AG04449 (cell line): ENCODE measurements at regions not wholly inside any gene's neighbourhood (a gene's known extent, or its start where the extent isn't known, plus 50 kb on each side); places are given as distances from the start of the nearest gene placed in this dataset.

Source experiments
- CTCF ChIA-PET: fragments of 350-600 bp; formaldehyde crosslinking; extraction: SDS; loops from one replicate; lab custom pipeline; 2021; ENCODE audit warnings: antibody characterized with exemption; lab: Yijun Ruan, JAX
- POLR2A ChIA-PET: fragments of 400-600, 350-600 bp; formaldehyde crosslinking; extraction: SDS; loops from one replicate; lab custom pipeline; 2020; ENCODE audit warnings: antibody characterized with exemption, inconsistent platforms; lab: Yijun Ruan, JAX
- DNase-seq: peaks from one replicate; pipeline ENCODE4 v3.0.0-alpha.2; 2010; ENCODE audit warnings: low read depth, low spot score
- H3K4me3 ChIP-seq: 2 replicates; pipeline ENCODE4 v1.5.1; 2011; ENCODE audit warnings: low read depth, mild to moderate bottlenecking, control low read depth, low read length
- CTCF ChIP-seq: IDR thresholded peaks from one replicate; pipeline ENCODE4 v1.5.1; 2011; ENCODE audit warnings: mild to moderate bottlenecking, moderate library complexity, low read length, control low read depth, inconsistent platforms; ENCODE audit not compliant: insufficient read depth; ENCODE audit errors: missing control alignments

GRCh38 chr13:106332621-106333020 lies 202.8 kb downstream of the EFNB2 start:
- DNase-seq = no peak
- no peak for TF ChIP-seq CTCF
- H3K4me3 ChIP-seq = no peak overlapping the region
- ChIA-PET POLR2A (no interaction called here), CTCF (no interaction called here)

GRCh38 chr13:106331116-106331515 lies 204.3 kb downstream of the EFNB2 start:
- DNase-seq = no peak
- ChIA-PET POLR2A (no interaction called here), CTCF (no interaction called here)
- no peak for TF ChIP-seq CTCF
- no peak overlapping the region for H3K4me3 ChIP-seq

- ChIA-PET CTCF (no interaction called here), POLR2A (no interaction called here)
- no peak for DNase-seq
- H3K4me3 ChIP-seq = no peak overlapping the region
- TF ChIP-seq CTCF = no peak
These were observed 205.5 kb downstream of the EFNB2 start for GRCh38 chr13:106329941-106330340.

- CTCF ChIA-PET = interaction anchor here (2.1 kb wide), 1 partner anchor 10 kb away, joined by 6 read pairs; no protein-coding TSS in a partner anchor
- POLR2A ChIA-PET = no interaction called here
These were observed 208.7 kb downstream of the EFNB2 start for GRCh38 chr13:106326751-106327150.

GRCh38 chr13:106324444-106324843 lies 211.0 kb downstream of the EFNB2 start:
- POLR2A ChIA-PET = no interaction called here
- CTCF ChIA-PET = no interaction called here
- no peak for DNase-seq
- no peak overlapping the region for H3K4me3 ChIP-seq
- no peak for TF ChIP-seq CTCF

More at GRCh38 chr13:106326751-106327150, 208.7 kb downstream of the EFNB2 start:
- no peak for TF ChIP-seq CTCF
- no peak overlapping the region for H3K4me3 ChIP-seq
- DNase-seq = no peak

- TF ChIP-seq CTCF = no peak
- ChIA-PET CTCF (no interaction called here), POLR2A (no interaction called here)
- no peak for DNase-seq
- no peak overlapping the region for H3K4me3 ChIP-seq
These were observed 212.8 kb downstream of the EFNB2 start for GRCh38 chr13:106322628-106323027.
